ENCODE measurements at regions not wholly inside any gene's neighbourhood (a gene's known extent, or its start where the extent isn't known, plus 50 kb on each side); places are given as distances from the start of the nearest gene placed in this dataset.
A peak's percentile ranks its signal among the peaks of the same experiment; 100 is the strongest.
"Not testable (repeated sequence)": the region's sequence is repeated elsewhere in the genome, so short reads cannot be mapped to it uniquely, and the experiment has no call there.

GRCh38 chr2:109049022-109049421 lies 60.0 kb upstream of the EDAR start:
- Mint-ChIP-seq H3K27me3 (ENCODE audit: unreplicated experiment) (peaks cover 69% of the 10 kb centered on the region), H3K27ac (ENCODE audit: unreplicated experiment) (no peak overlapping the region), H3K4me3 (ENCODE audit: low read depth, unreplicated experiment) (no peak overlapping the region), H3K9me3 (ENCODE audit: low read depth, unreplicated experiment) (no peaks in the 10 kb centered on the region), H3K36me3 (ENCODE audit: insufficient read depth, unreplicated experiment) (no peaks in the 10 kb centered on the region), H3K4me1 (ENCODE audit: low read depth, unreplicated experiment) (peaks cover 8% of the 10 kb centered on the region)
- no peak for DNase-seq
- intact Hi-C loops (cut with micrococcal nuclease; ENCODE audit: unreplicated experiment) = no loop called here
- no TSS peak for BruUV-seq (replicated peaks)
- CTCF ChIA-PET = no interaction called here
- no peak for TF ChIP-seq CTCF (IDR thresholded peaks at IDR 0.05; ENCODE audit: unreplicated experiment)

DNA sequence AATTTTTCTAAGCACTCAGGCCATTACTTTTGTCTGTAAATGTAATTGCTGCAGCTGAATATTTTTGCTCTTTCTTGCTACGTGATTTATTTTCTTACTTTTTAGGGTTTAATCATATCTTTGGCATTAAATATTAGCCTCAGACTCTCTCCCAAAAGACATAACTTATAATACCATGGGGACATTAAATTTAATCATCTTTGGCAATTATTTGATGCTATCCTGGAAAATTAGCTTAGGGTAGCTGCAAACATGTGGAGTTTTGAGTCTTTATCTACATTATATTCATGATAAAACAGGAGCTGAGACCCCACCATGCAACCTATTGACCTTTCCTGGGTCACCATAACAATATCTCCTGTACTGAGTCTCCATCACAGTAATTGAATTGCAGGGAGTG lies 59.1 kb upstream of the EDAR start:
- Mint-ChIP-seq H3K27ac (ENCODE audit: unreplicated experiment) (no peak overlapping the region), H3K36me3 (ENCODE audit: insufficient read depth, unreplicated experiment) (no peaks in the 10 kb centered on the region), H3K27me3 (ENCODE audit: unreplicated experiment) (peaks cover 73% of the 10 kb centered on the region), H3K4me3 (ENCODE audit: low read depth, unreplicated experiment) (no peak overlapping the region), H3K4me1 (ENCODE audit: low read depth, unreplicated experiment) (peaks cover 8% of the 10 kb centered on the region), H3K9me3 (ENCODE audit: low read depth, unreplicated experiment) (no peaks in the 10 kb centered on the region)
- no peak for DNase-seq
- no TSS peak for BruUV-seq (replicated peaks)
- intact Hi-C loops (cut with micrococcal nuclease; ENCODE audit: unreplicated experiment) = no loop called here
- no peak for TF ChIP-seq CTCF (IDR thresholded peaks at IDR 0.05; ENCODE audit: unreplicated experiment)
- CTCF ChIA-PET = no interaction called here

DNA sequence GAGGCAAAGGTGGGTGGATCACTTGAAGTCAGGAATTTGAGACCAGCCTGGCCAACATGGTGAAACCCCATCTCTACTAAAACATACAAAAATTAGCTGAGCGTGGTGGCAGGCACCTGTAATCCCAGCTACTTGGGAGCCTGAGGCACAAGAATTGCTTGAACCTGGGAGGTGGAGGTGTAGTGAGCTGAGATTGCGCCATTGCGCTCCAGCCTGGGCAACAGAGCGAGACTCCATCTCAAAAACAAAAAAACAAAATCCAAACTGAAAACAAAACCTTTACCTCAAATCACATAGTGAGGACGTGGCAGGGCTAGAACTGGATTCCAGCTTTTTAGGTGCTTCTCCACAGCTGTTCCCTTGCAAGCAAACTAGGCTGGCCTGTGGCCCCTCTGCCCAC lies 58.5 kb upstream of the EDAR start:
- DNase-seq; BruUV-seq (replicated peaks); H3K27ac Mint-ChIP-seq (ENCODE audit: unreplicated experiment); H3K36me3 Mint-ChIP-seq (ENCODE audit: insufficient read depth, unreplicated experiment); H3K4me1 Mint-ChIP-seq (ENCODE audit: low read depth, unreplicated experiment); H3K9me3 Mint-ChIP-seq (ENCODE audit: low read depth, unreplicated experiment); H3K4me3 Mint-ChIP-seq (ENCODE audit: low read depth, unreplicated experiment); CTCF ChIA-PET; intact Hi-C loops (cut with micrococcal nuclease; ENCODE audit: unreplicated experiment): not testable (repeated sequence)
- peaks cover 73% of the 10 kb centered on the region for H3K27me3 Mint-ChIP-seq (ENCODE audit: unreplicated experiment)

DNA sequence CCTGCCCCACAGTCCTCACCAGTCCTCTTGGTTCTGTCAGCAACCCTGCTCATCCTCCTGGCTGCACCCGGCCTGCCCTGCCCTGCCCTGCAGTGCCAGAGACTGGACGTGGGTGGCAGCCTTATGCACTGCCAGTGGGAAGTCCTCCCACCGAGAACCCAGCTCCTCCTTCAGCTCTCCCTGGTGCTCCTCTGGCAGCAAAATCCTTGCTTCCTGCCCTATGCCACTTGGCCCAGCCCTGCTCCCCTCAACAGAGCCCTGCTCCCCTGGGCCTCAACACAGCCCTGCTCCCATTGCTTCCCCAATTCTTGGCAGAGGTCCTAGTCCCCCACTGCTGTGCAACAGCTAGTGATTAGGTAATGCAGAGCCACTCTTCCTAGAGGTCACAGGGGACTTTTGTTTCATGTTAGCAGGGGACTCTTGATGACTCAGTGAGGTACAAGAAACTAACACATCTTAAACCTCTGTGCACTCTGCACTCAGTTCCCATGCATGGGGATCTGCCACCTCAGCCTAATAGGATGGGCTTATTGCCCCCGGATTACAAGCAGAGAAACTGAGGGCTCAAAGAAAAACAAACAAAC lies 58.0 kb upstream of the EDAR start:
- H3K9me3 Mint-ChIP-seq (ENCODE audit: low read depth, unreplicated experiment) = no peaks in the 10 kb centered on the region

More for the DNA sequence above, 58.0 kb upstream of the EDAR start:
- CTCF ChIA-PET = no interaction called here
- BruUV-seq (replicated peaks) = no TSS peak
- H3K36me3 Mint-ChIP-seq (ENCODE audit: insufficient read depth, unreplicated experiment) = no peaks in the 10 kb centered on the region
- H3K27ac Mint-ChIP-seq (ENCODE audit: unreplicated experiment) = no peak overlapping the region
- peaks cover 76% of the 10 kb centered on the region for H3K27me3 Mint-ChIP-seq (ENCODE audit: unreplicated experiment)
- H3K4me3 Mint-ChIP-seq (ENCODE audit: low read depth, unreplicated experiment) = no peak overlapping the region
- TF ChIP-seq CTCF (IDR thresholded peaks at IDR 0.05; ENCODE audit: unreplicated experiment) = no peak
- peak; percentile 20 for DNase-seq
- intact Hi-C loops (cut with micrococcal nuclease; ENCODE audit: unreplicated experiment) = no loop called here
- H3K4me1 Mint-ChIP-seq (ENCODE audit: low read depth, unreplicated experiment) = peaks cover 8% of the 10 kb centered on the region

Data from Calu3 (cell line).